GM12864 (cell line): ENCODE measurements at regions not wholly inside any gene's neighbourhood (a gene's known extent, or its start where the extent isn't known, plus 50 kb on each side); places are given as distances from the start of the nearest gene placed in this dataset.

Source experiments
- DNase-seq: peaks from one replicate; pipeline ENCODE4 v3.0.0-alpha.2; 2011; ENCODE audit warnings: low read depth
- H3K4me3 ChIP-seq: 2 replicates; pipeline ENCODE4 v1.5.1; 2011; ENCODE audit warnings: mild to moderate bottlenecking, low read depth, low read length, control low read depth
- TF ChIP-seq, protein P1 (sequence below): IDR thresholded peaks from 2 replicates; pipeline ENCODE4 v1.5.1; 2011; ENCODE audit warnings: low read depth, mild to moderate bottlenecking, moderate library complexity, low read length, control low read depth, inconsistent platforms; ENCODE audit errors: missing control alignments

GRCh38 chr14:81709681-81710080, 176.0 kb upstream of the SEL1L start:
- H3K4me3 ChIP-seq = no peak overlapping the region
- TF ChIP-seq, protein P1, sequence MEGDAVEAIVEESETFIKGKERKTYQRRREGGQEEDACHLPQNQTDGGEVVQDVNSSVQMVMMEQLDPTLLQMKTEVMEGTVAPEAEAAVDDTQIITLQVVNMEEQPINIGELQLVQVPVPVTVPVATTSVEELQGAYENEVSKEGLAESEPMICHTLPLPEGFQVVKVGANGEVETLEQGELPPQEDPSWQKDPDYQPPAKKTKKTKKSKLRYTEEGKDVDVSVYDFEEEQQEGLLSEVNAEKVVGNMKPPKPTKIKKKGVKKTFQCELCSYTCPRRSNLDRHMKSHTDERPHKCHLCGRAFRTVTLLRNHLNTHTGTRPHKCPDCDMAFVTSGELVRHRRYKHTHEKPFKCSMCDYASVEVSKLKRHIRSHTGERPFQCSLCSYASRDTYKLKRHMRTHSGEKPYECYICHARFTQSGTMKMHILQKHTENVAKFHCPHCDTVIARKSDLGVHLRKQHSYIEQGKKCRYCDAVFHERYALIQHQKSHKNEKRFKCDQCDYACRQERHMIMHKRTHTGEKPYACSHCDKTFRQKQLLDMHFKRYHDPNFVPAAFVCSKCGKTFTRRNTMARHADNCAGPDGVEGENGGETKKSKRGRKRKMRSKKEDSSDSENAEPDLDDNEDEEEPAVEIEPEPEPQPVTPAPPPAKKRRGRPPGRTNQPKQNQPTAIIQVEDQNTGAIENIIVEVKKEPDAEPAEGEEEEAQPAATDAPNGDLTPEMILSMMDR = no peak

DNA sequence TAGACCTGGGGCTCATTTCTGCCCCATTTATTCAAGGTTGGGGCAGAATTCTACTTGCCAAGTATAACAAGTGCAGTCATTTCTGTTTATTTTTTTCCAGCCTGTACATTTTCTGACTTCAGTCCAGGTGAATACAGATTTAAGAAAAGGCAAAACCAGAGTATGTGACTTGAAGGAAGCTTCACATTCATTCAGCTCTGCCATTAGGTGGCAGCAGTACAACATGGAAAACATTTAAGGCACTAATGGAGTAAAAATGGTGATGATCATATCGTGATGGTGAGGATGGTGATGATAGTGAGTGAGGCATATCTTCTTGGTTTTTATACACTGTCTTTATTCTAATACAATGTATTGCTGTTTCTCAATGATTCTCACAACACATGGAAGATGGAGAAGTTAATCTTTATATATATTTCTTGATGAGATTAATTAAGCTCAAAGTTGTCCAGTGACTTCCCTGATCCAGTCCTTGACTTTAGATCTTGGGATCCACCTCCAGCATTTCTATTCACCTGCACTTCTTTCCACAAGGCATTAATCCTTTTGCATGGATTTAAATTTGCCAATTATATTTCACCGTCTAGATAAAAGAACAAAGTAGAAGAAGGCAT, 176.7 kb upstream of the SEL1L start:
- H3K4me3 ChIP-seq = no peak overlapping the region
- TF ChIP-seq, protein P1 = peak; percentile 54
- no peak for DNase-seq

More at GRCh38 chr14:81709681-81710080, 176.0 kb upstream of the SEL1L start:
- no peak for DNase-seq

DNA sequence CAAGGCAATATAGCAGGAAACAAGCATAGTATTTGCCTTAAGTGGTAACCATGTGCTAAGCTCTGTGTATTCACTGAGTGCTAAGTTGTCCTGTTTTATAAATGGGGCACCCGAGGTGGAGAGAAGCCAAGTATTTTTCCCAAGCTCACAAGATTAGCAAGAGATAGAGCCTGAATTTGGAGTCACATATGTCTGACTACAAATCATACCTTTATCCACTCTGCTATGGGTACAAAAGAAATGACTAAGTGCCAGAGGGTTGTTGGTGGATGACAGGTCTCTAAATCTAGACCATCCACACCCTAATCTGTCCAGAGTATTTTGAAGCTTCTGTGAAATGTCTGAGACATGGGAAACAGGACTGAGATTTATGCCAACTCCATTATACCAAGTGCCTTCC, 182.1 kb upstream of the SEL1L start:
- TF ChIP-seq, protein P1 = no peak
- no peak for DNase-seq
- H3K4me3 ChIP-seq = no peak overlapping the region

GRCh38 chr14:81716953-81717352, 183.3 kb upstream of the SEL1L start:
- H3K4me3 ChIP-seq = no peak overlapping the region
- TF ChIP-seq, protein P1 = no peak
- DNase-seq = no peak

DNA sequence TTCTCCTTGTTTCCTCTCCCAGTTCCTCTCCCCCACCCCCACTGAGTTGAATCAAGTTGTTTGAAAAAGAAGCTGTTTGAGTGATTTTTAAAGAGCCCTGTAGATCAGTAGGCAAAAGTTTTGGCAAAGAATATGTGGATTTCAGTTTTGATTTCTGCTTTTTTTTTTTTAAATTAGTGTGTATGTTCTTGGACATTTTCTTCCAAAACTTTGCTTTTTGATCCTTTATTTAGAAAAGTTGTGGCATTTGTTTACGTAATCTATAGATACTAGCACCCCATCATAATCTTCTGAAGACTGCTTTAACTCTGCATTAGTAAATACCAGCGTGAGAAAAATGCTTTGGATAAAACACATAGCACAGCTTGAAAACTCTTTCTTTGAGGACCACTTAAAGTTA, 190.3 kb upstream of the SEL1L start:
- no peak overlapping the region for H3K4me3 ChIP-seq
- TF ChIP-seq, protein P1 = no peak
- no peak for DNase-seq

DNA sequence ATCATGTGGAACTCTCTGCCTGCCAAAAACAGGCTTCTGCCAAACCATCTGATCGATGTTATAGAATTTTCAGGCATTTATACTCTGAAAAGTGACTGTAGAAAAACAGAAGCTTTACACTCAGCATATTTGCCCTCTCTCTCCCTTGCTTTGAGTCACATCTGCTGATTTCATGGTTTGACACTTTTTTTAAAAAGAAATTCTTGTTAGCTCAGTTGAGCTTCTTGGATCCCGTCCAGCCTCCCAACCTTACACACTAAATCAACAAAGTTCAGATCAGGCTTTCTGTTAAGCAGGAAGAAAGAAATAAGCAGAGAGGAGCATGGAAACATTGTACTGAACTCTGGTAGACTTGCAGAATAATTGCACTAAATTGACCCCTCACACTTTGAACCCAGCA, 193.6 kb upstream of the SEL1L start:
- no peak for DNase-seq
- H3K4me3 ChIP-seq = no peak overlapping the region
- TF ChIP-seq, protein P1 = no peak

- DNase-seq = no peak
- TF ChIP-seq, protein P1 = no peak
- no peak overlapping the region for H3K4me3 ChIP-seq
These were observed 194.8 kb upstream of the SEL1L start for GRCh38 chr14:81728447-81728846.
